ENCODE measurements at regions not wholly inside any gene's neighbourhood (a gene's known extent, or its start where the extent isn't known, plus 50 kb on each side); places are given as distances from the start of the nearest gene placed in this dataset.

GRCh38 chr13:22736084-22736767 is 444.6 kb upstream of the SGCG start:
- TF ChIP-seq CTCF (IDR thresholded peaks at IDR 0.05; ENCODE audit: low read depth, low read length) = no peak
- no peak overlapping the region for H3K4me3 ChIP-seq (ENCODE audit: low read depth, low read length)

- no peak for TF ChIP-seq CTCF (IDR thresholded peaks at IDR 0.05; ENCODE audit: low read depth, low read length)
- H3K4me3 ChIP-seq (ENCODE audit: low read depth, low read length) = no peak overlapping the region
Measured at GRCh38 chr13:22736768-22737092, 444.0 kb upstream of the SGCG start.

- H3K4me3 ChIP-seq (ENCODE audit: low read depth, low read length) = no peak overlapping the region
- no peak for TF ChIP-seq CTCF (IDR thresholded peaks at IDR 0.05; ENCODE audit: low read depth, low read length)
Measured at GRCh38 chr13:22738357-22738756, 442.4 kb upstream of the SGCG start.

GRCh38 chr13:22740264-22740663 is 440.5 kb upstream of the SGCG start:
- H3K4me3 ChIP-seq (ENCODE audit: low read depth, low read length) = no peak overlapping the region
- TF ChIP-seq CTCF (IDR thresholded peaks at IDR 0.05; ENCODE audit: low read depth, low read length) = no peak

- no peak overlapping the region for H3K4me3 ChIP-seq (ENCODE audit: low read depth, low read length)
- TF ChIP-seq CTCF (IDR thresholded peaks at IDR 0.05; ENCODE audit: low read depth, low read length) = no peak
Measured at GRCh38 chr13:22744688-22745452, 435.9 kb upstream of the SGCG start.

- no peak for TF ChIP-seq CTCF (IDR thresholded peaks at IDR 0.05; ENCODE audit: low read depth, low read length)
- no peak overlapping the region for H3K4me3 ChIP-seq (ENCODE audit: low read depth, low read length)
Measured at GRCh38 chr13:22748866-22749577, 431.8 kb upstream of the SGCG start.

GRCh38 chr13:22749626-22750025 is 431.2 kb upstream of the SGCG start:
- TF ChIP-seq CTCF (IDR thresholded peaks at IDR 0.05; ENCODE audit: low read depth, low read length) = no peak
- no peak overlapping the region for H3K4me3 ChIP-seq (ENCODE audit: low read depth, low read length)

Measured in WI38 (cell line).